GM06990 (cell line): ENCODE measurements at regions not wholly inside any gene's neighbourhood (a gene's known extent, or its start where the extent isn't known, plus 50 kb on each side); places are given as distances from the start of the nearest gene placed in this dataset.

ENCODE experiments used
- DNase-seq: peaks from one replicate; pipeline ENCODE4 v3.0.0-alpha.2; 2011; ENCODE audit not compliant: insufficient read length; ENCODE audit errors: extremely low read depth
- H3K27me3 ChIP-seq: replicated peaks from 2 replicates; pipeline ENCODE4 v1.6.0; 2011; ENCODE audit warnings: low read length; ENCODE audit not compliant: control insufficient read depth, insufficient read depth
- H3K36me3 ChIP-seq: 2 replicates; pipeline ENCODE4 v1.5.1; 2011; ENCODE audit warnings: low read length; ENCODE audit not compliant: control insufficient read depth, insufficient read depth
- H3K4me3 ChIP-seq: replicated peaks from 2 replicates; pipeline ENCODE4 v1.5.1; 2011; ENCODE audit warnings: low read depth, mild to moderate bottlenecking, control low read depth, low read length
- CTCF ChIP-seq: IDR thresholded peaks from 2 replicates; pipeline ENCODE4 v1.5.1; 2011; ENCODE audit warnings: low read length, control low read depth, mild to moderate bottlenecking, inconsistent platforms; ENCODE audit not compliant: insufficient read depth, poor library complexity, severe bottlenecking

DNA sequence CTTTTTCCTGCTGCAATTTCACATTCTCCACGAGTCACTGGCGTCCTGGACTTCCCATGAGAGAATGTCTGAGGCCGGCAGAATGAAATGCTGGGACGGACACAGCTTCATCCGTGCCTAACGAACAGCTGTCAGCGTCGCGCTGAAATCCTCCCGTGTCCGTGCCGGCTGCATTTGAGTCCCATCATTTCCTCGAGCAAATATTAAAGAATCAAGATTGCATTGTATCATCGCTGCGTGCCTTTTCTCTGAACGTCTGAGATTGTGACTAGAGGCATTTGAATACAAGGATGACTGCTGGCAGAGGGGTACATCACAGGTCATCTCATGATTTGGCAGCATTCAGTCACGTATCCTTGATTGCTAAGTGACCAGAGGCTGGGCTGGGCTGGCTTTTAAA, 279.9 kb downstream of the ASMT start:
- Histone ChIP-seq H3K4me3 (no peak overlapping the region), H3K27me3 (no peaks in the 10 kb centered on the region), H3K36me3 (no peaks in the 10 kb centered on the region)
- TF ChIP-seq CTCF, result no peak
- DNase-seq, result no peak

GRCh38 chrX:1895583-1895982, 280.7 kb downstream of the ASMT start:
- H3K4me3 ChIP-seq, result no peak overlapping the region
- DNase-seq, result no peak
- no peak for TF ChIP-seq CTCF
- H3K27me3 ChIP-seq, result no peaks in the 10 kb centered on the region
- H3K36me3 ChIP-seq, result no peaks in the 10 kb centered on the region

DNA sequence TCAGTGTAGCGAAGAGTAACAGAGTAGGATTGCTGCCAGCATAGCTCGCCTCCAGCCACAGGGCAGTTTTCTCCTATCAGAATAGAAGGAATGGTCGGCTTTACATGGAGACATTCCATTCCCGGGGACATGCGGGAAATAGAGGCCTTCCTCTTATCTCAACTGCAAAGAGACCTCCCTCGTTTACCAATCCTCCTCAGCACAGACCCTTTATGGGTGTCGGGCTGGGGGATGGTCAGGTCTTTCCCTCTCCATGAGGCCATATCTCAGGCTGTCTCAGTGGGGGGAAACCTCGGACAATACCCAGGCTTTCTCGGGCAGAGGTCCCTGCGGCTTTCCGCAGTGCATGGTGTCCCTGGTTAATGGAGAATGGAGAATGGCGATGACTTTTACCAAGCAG, 285.0 kb downstream of the ASMT start:
- DNase-seq, result no peak
- no peak for TF ChIP-seq CTCF

GRCh38 chrX:1902901-1903235, 288.0 kb downstream of the ASMT start:
- Histone ChIP-seq H3K36me3 (no peaks in the 10 kb centered on the region), H3K4me3 (no peak overlapping the region), H3K27me3 (no peaks in the 10 kb centered on the region)
- no peak for TF ChIP-seq CTCF
- no peak for DNase-seq

More for the DNA sequence above, 285.0 kb downstream of the ASMT start:
- Histone ChIP-seq H3K27me3 (no peaks in the 10 kb centered on the region), H3K4me3 (no peak overlapping the region), H3K36me3 (no peaks in the 10 kb centered on the region)

DNA sequence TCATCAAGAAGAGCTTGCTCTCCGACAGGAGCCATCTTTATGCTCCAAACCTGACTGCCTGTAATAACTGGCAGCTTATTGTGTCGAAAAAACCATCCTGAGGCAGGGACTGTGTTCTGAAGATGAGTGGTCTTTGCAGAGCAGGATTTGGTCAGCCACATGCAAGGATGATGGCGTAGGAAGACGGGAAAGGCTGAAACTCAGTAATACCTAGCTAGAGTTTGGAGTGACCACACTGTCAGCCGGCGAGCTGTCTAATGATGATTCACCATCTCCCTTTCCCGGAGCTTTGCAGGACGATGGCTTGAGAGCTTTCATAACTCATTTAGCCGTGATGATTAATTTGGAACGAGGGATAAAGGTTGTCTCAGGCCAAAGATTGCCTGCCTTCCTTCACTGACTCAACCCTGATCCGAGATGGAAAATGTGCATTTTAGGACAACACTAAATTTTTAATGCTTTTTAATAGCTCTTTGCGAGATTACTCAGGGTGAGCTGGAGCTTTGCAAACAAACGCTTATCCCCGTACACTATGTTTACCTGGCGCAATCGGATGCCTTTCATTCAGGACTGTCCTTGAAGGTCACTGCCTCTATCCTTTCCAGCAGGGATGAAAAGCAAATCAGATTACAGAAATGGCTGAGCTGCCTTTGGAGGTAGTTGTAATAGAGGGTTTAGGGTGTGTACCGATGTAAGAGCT, 288.5 kb downstream of the ASMT start:
- DNase-seq, result no peak
- Histone ChIP-seq H3K4me3 (no peak overlapping the region), H3K27me3 (no peaks in the 10 kb centered on the region), H3K36me3 (no peaks in the 10 kb centered on the region)
- TF ChIP-seq CTCF, result no peak
